Suprapubic skin (tissue), 4 donors: ENCODE measurements at regions not wholly inside any gene's neighbourhood (a gene's known extent, or its start where the extent isn't known, plus 50 kb on each side); places are given as distances from the start of the nearest gene placed in this dataset.
"Not testable (repeated sequence)": the region's sequence is repeated elsewhere in the genome, so short reads cannot be mapped to it uniquely, and the experiment has no call there.

Experiments
- DNase-seq, 2 donors: peaks; one replicate each; pipeline ENCODE4 v3.0.0-alpha.2; 2019; ENCODE audit warnings: low spot score in 2 of 2
- H3K27ac ChIP-seq: fragments of 200-600 bp; sonication (generic); one replicate; pipeline ENCODE4 v1.5.1; 2019
- H3K27me3 ChIP-seq: fragments of 200-600 bp; sonication (generic); one replicate; pipeline ENCODE4 v1.5.1; 2019
- H3K36me3 ChIP-seq: fragments of 200-600 bp; sonication (generic); one replicate; pipeline ENCODE4 v1.5.1; 2019
- H3K4me1 ChIP-seq: fragments of 200-600 bp; sonication (generic); one replicate; pipeline ENCODE4 v1.5.1; 2019
- H3K4me3 ChIP-seq: fragments of 200-600 bp; sonication (generic); one replicate; pipeline ENCODE4 v1.5.1; 2019; ENCODE audit warnings: mild to moderate bottlenecking
- H3K9me3 ChIP-seq: fragments of 200-600 bp; sonication (generic); one replicate; pipeline ENCODE4 v1.5.1; 2019
- EP300 ChIP-seq: sonication (generic); formaldehyde crosslinking; IDR thresholded peaks from one replicate; pipeline ENCODE4 v1.6.1; 2017; ENCODE audit warnings: antibody characterized with exemption
- POLR2A ChIP-seq, 2 donors: fragments of 450-650 bp; IDR thresholded peaks; one replicate each; pipeline ENCODE4 v1.6.1; 2017; ENCODE audit warnings: antibody characterized with exemption in 2 of 2, mild to moderate bottlenecking in 2 of 2, moderate library complexity in 2 of 2
- WGBS: methylation state at CpG from one replicate; pipeline ENCODE4 v1.1.5; 2018; 5-methylcytosine and 5-hydroxymethylcytosine counted together

GRCh38 chr4:3585567-3585966, 53.3 kb upstream of the LRPAP1 start:
- H3K9me3 ChIP-seq, H3K36me3 ChIP-seq, DNase-seq, H3K27ac ChIP-seq, H3K4me1 ChIP-seq, H3K4me3 ChIP-seq: not testable (repeated sequence)
- H3K27me3 ChIP-seq, result peaks cover 35% of the 10 kb centered on the region
- WGBS, result 43% methylated on average over 7 of the region's 7 CpGs

- peaks cover 26% of the 10 kb centered on the region for H3K27me3 ChIP-seq
- H3K36me3 ChIP-seq, result no peaks in the 10 kb centered on the region
- DNase-seq, result no peak
- TF ChIP-seq EP300, result no peak
- no peak for TF ChIP-seq POLR2A (IDR thresholded peaks at IDR 0.05)
- no peak overlapping the region for H3K27ac ChIP-seq
- H3K4me3 ChIP-seq, result no peak overlapping the region
- H3K9me3 ChIP-seq, result no peaks in the 10 kb centered on the region
- WGBS, result 75% methylated on average over 1 of the region's 5 CpGs
- no peaks in the 10 kb centered on the region for H3K4me1 ChIP-seq
Observed at GRCh38 chr4:3582091-3582475, 49.9 kb upstream of the LRPAP1 start.
